ENCODE measurements at regions not wholly inside any gene's neighbourhood (a gene's known extent, or its start where the extent isn't known, plus 50 kb on each side); places are given as distances from the start of the nearest gene placed in this dataset.

DNA sequence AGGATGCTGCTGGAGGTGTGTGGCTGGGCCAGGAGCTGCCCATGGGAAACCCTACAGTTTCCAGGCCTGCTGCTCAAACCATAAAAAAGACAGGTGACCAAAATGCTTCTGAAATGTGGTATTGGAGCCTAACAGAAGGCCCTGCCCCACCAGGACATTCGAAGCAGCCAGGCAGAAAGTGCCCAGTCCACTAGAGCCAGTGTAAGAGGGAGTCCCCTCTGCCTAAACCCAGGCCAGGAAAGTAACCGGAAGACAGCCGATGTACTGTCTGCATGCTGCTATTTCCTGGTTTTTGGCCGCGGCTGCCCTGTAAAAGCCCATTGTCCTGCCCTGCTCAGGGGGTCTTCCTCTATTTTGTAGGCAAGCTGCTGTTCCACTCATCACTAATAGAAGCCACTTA is 150.7 kb upstream of the IRX2 start:
- TF ChIP-seq, protein P1, sequence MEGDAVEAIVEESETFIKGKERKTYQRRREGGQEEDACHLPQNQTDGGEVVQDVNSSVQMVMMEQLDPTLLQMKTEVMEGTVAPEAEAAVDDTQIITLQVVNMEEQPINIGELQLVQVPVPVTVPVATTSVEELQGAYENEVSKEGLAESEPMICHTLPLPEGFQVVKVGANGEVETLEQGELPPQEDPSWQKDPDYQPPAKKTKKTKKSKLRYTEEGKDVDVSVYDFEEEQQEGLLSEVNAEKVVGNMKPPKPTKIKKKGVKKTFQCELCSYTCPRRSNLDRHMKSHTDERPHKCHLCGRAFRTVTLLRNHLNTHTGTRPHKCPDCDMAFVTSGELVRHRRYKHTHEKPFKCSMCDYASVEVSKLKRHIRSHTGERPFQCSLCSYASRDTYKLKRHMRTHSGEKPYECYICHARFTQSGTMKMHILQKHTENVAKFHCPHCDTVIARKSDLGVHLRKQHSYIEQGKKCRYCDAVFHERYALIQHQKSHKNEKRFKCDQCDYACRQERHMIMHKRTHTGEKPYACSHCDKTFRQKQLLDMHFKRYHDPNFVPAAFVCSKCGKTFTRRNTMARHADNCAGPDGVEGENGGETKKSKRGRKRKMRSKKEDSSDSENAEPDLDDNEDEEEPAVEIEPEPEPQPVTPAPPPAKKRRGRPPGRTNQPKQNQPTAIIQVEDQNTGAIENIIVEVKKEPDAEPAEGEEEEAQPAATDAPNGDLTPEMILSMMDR (conservative IDR thresholded peaks at IDR 0.05 in 1 of 2, IDR thresholded peaks at IDR 0.05 in 1 of 2; ENCODE audit: low read depth in 1 of 2, low read length in 2 of 2): no peak
- TF ChIP-seq EZH2 (IDR thresholded peaks at IDR 0.05; ENCODE audit: low read length, missing control alignments): no peak
